ENCODE measurements at regions not wholly inside any gene's neighbourhood (a gene's known extent, or its start where the extent isn't known, plus 50 kb on each side); places are given as distances from the start of the nearest gene placed in this dataset.

DNA sequence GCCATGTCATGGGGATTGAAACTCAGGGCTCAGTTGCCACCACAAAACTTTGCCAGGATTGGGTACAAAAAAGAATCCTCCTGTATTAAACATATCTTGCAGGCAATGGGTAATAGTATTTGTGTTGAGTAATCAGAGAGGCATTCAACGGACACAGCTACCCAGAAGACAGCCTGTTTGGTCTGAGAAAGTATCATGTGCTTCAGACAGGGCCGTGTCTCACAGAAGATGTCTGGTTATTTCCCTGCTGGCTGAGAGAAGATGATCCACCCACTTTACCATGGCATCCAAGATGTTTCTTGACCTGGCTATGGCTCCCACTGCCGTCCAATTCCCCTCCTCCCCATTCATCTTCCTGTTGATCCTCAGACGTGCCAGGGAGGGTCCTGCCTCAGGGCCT lies 304.3 kb upstream of the XYLT1 start:
- H3K9me3 ChIP-seq (ENCODE audit: low read depth) = no peaks in the 10 kb centered on the region
- H3K4me3 ChIP-seq = no peak overlapping the region
- H3K27ac ChIP-seq = no peak overlapping the region
- no peaks in the 10 kb centered on the region for H3K27me3 ChIP-seq
- H3K36me3 ChIP-seq = no peaks in the 10 kb centered on the region
- no peak for DNase-seq (ENCODE audit: low read depth in 1 of 2, low spot score in 1 of 2)
- H3K4me1 ChIP-seq (ENCODE audit: low read depth) = no peaks in the 10 kb centered on the region
- TF ChIP-seq, protein P1, sequence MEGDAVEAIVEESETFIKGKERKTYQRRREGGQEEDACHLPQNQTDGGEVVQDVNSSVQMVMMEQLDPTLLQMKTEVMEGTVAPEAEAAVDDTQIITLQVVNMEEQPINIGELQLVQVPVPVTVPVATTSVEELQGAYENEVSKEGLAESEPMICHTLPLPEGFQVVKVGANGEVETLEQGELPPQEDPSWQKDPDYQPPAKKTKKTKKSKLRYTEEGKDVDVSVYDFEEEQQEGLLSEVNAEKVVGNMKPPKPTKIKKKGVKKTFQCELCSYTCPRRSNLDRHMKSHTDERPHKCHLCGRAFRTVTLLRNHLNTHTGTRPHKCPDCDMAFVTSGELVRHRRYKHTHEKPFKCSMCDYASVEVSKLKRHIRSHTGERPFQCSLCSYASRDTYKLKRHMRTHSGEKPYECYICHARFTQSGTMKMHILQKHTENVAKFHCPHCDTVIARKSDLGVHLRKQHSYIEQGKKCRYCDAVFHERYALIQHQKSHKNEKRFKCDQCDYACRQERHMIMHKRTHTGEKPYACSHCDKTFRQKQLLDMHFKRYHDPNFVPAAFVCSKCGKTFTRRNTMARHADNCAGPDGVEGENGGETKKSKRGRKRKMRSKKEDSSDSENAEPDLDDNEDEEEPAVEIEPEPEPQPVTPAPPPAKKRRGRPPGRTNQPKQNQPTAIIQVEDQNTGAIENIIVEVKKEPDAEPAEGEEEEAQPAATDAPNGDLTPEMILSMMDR (IDR thresholded peaks at IDR 0.05; ENCODE audit: low read depth, low read length) = no peak

DNA sequence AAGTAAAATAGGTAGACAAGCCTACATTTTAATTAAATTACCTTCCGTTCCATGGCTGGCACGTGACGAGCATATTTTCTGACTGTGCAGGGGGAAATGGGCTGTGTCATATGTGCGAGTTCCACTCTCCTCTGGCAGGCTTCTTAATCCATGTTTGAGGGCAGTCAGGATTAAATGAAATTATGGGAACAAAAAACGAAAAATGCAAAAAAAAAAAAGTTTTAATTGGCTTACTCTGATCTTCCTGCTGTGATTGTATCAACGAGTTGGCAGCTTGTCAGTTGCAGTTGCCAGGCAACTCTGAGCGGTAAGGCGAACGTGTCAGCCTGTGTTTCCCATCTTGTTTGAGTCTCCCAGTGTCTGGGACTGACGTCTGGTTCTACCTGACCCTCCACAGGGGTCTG lies 302.9 kb upstream of the XYLT1 start:
- no peaks in the 10 kb centered on the region for H3K4me1 ChIP-seq (ENCODE audit: low read depth)
- no peak for DNase-seq (ENCODE audit: low read depth in 1 of 2, low spot score in 1 of 2)
- no peak overlapping the region for H3K4me3 ChIP-seq
- no peaks in the 10 kb centered on the region for H3K27me3 ChIP-seq
- no peaks in the 10 kb centered on the region for H3K36me3 ChIP-seq
- H3K9me3 ChIP-seq (ENCODE audit: low read depth) = no peaks in the 10 kb centered on the region
- H3K27ac ChIP-seq = no peak overlapping the region
- TF ChIP-seq, protein P1 (IDR thresholded peaks at IDR 0.05; ENCODE audit: low read depth, low read length) = no peak

DNA sequence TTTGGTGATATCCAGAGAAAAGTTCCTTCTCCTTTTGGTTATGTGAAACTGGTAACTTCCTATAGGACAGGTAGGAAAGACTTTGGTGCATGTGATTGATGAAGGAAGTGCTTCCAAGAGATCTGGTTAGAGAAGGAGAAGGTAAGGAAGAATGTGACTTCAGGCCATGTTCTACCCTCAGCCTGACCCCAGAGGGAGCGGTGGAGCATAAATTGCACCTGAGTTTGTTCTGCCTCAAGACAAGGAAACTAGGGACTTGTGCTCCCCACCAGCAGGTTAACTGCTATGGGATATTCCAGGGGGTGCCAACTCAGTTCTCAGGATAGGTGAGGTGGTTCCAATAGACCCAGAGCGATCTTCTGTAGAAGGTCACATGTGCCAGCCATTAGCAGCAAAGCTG lies 299.3 kb upstream of the XYLT1 start:
- no peak overlapping the region for H3K27ac ChIP-seq
- TF ChIP-seq, protein P1 (IDR thresholded peaks at IDR 0.05; ENCODE audit: low read depth, low read length) = no peak
- H3K4me1 ChIP-seq (ENCODE audit: low read depth) = no peaks in the 10 kb centered on the region
- H3K9me3 ChIP-seq (ENCODE audit: low read depth) = no peaks in the 10 kb centered on the region
- DNase-seq (ENCODE audit: low read depth in 1 of 2, low spot score in 1 of 2) = no peak
- H3K36me3 ChIP-seq = no peaks in the 10 kb centered on the region
- H3K27me3 ChIP-seq = no peaks in the 10 kb centered on the region
- H3K4me3 ChIP-seq = no peak overlapping the region

DNA sequence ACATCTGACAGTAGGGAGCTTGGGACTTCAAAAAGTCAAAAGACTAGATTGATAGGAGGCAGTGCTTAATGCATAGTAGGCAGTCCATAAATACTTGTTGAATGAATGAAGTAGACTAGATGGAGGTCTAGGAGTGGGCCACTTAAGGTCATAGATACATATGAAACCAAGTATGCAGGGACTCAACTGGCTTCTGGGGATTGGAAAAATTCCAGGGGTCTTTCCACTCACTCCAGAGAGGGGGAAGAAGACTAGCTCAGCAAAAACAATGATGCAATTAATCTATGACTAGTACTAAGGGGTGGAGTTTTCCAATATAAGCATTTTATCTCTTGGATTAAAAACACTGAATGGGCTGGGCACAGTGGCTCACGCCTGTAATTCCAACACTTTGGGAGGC lies 298.3 kb upstream of the XYLT1 start:
- Histone ChIP-seq H3K4me3 (no peak overlapping the region), H3K27me3 (no peaks in the 10 kb centered on the region), H3K4me1 (ENCODE audit: low read depth) (no peaks in the 10 kb centered on the region), H3K9me3 (ENCODE audit: low read depth) (no peaks in the 10 kb centered on the region), H3K36me3 (no peaks in the 10 kb centered on the region), H3K27ac (no peak overlapping the region)
- DNase-seq (ENCODE audit: low read depth in 1 of 2, low spot score in 1 of 2) = no peak
- TF ChIP-seq, protein P1 (IDR thresholded peaks at IDR 0.05; ENCODE audit: low read depth, low read length) = no peak

DNA sequence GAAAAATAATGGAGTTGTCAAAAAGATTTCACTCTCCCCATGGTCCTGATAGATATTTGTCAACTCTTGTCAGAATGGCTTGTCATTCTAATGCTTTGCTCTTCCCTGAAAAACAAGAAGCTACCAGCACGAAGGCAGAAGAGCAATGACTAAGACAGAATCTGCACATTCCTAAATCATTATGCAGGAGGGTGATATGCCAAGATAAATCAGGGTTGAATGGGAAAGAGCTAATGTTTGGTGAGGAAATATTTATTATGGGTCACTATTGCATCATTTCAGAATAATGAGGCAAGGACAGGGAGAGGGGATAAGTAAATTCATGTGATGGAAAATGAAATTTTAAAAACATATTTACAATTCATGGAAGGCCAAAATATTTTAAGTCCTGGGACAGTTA lies 297.5 kb upstream of the XYLT1 start:
- no peak overlapping the region for H3K27ac ChIP-seq

More for the DNA sequence above, 297.5 kb upstream of the XYLT1 start:
- DNase-seq (ENCODE audit: low read depth in 1 of 2, low spot score in 1 of 2) = no peak
- no peaks in the 10 kb centered on the region for H3K9me3 ChIP-seq (ENCODE audit: low read depth)
- no peaks in the 10 kb centered on the region for H3K36me3 ChIP-seq
- H3K4me1 ChIP-seq (ENCODE audit: low read depth) = no peaks in the 10 kb centered on the region
- no peak overlapping the region for H3K4me3 ChIP-seq
- TF ChIP-seq, protein P1 (IDR thresholded peaks at IDR 0.05; ENCODE audit: low read depth, low read length) = no peak
- no peaks in the 10 kb centered on the region for H3K27me3 ChIP-seq
